ENCODE measurements at regions not wholly inside any gene's neighbourhood (a gene's known extent, or its start where the extent isn't known, plus 50 kb on each side); places are given as distances from the start of the nearest gene placed in this dataset.
A peak's percentile ranks its signal among the peaks of the same experiment; 100 is the strongest.

DNA sequence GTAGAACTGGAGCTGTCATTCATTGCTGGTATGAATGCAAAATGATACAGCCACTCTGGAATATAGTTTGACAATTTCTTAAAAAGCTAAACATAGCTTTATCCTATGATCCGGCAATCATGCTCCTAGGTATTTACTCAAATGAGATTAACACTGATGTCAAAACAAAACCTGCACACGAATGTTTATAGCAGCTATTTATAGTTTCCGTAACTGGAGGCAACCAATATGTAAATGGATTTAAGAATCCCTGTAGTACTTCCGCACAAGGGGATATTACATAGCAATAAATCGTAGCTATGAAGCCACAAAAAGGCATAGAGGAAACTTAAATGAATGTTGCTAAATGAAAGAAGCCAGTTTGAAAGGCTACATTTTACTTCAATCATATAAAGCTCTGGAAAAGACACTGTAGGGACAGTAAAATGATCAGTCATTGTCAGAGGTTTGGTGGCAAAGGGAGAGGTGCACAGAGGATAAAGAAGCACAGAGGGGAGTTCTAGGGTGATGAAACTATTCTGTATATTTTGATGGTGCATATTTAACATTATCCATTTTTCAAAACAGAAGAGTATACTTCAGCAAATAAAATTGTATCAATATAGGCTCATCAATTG is 1893.0 kb upstream of the PCDH20 start:
- FAIRE-seq, result no peak
- H3K27me3 ChIP-seq, result no peaks in the 10 kb centered on the region

DNA sequence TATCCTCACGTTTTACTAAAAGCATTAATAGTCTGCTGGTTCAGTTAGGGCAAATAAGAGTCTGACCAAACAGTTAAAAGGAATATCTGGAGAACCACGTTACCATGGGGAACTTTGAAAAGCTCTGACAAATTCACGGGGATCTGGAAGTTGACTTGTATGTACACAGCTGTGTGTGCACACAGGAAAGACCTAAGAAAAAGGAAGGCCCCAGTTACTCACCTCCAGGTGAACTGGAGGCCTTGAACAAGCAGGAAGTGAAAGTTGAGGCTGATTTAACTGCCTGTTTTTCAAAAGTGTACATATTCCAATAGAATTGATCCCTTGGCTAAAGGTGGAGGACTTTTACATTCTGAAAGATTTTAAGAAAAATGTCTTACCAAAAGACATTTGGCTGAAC is 1891.6 kb upstream of the PCDH20 start:
- intact Hi-C loops (cut with DNase I), result no loop called here
- peak in 3 of 6 donors; percentile 20 to 44 (median 40) for DNase-seq
- H3K27ac ChIP-seq, result no peak overlapping the region
- FAIRE-seq, result no peak
- H3K4me1 ChIP-seq, result peaks cover 0 to 9% (median 5%) of the 10 kb centered on the region in 3 donors
- ATAC-seq, result peak; percentile 88 to 97 (median 90)
- TF ChIP-seq, protein P1, sequence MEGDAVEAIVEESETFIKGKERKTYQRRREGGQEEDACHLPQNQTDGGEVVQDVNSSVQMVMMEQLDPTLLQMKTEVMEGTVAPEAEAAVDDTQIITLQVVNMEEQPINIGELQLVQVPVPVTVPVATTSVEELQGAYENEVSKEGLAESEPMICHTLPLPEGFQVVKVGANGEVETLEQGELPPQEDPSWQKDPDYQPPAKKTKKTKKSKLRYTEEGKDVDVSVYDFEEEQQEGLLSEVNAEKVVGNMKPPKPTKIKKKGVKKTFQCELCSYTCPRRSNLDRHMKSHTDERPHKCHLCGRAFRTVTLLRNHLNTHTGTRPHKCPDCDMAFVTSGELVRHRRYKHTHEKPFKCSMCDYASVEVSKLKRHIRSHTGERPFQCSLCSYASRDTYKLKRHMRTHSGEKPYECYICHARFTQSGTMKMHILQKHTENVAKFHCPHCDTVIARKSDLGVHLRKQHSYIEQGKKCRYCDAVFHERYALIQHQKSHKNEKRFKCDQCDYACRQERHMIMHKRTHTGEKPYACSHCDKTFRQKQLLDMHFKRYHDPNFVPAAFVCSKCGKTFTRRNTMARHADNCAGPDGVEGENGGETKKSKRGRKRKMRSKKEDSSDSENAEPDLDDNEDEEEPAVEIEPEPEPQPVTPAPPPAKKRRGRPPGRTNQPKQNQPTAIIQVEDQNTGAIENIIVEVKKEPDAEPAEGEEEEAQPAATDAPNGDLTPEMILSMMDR (IDR thresholded peaks at IDR 0.05), result no peak
- no peaks in the 10 kb centered on the region for H3K36me3 ChIP-seq
- no peak overlapping the region for H3K4me3 ChIP-seq
- no peaks in the 10 kb centered on the region for H3K9me3 ChIP-seq
- 18 to 23% methylated on average over 3 of the region's 3 CpGs for WGBS, 2 donors
- no peaks in the 10 kb centered on the region for H3K27me3 ChIP-seq

More for the DNA sequence above, 1893.0 kb upstream of the PCDH20 start:
- H3K27ac ChIP-seq, result no peak overlapping the region
- no peak overlapping the region for H3K4me3 ChIP-seq
- intact Hi-C loops (cut with DNase I), result no loop called here
- no peaks in the 10 kb centered on the region for H3K9me3 ChIP-seq
- DNase-seq, result no peak
- TF ChIP-seq, protein P1 (IDR thresholded peaks at IDR 0.05), result no peak
- no peaks in the 10 kb centered on the region for H3K36me3 ChIP-seq
- ATAC-seq, result no peak
- H3K4me1 ChIP-seq, result peaks cover 0 to 9% (median 5%) of the 10 kb centered on the region in 3 donors
- 53 to 57% methylated on average over 5 of the region's 5 CpGs for WGBS, 2 donors

DNA sequence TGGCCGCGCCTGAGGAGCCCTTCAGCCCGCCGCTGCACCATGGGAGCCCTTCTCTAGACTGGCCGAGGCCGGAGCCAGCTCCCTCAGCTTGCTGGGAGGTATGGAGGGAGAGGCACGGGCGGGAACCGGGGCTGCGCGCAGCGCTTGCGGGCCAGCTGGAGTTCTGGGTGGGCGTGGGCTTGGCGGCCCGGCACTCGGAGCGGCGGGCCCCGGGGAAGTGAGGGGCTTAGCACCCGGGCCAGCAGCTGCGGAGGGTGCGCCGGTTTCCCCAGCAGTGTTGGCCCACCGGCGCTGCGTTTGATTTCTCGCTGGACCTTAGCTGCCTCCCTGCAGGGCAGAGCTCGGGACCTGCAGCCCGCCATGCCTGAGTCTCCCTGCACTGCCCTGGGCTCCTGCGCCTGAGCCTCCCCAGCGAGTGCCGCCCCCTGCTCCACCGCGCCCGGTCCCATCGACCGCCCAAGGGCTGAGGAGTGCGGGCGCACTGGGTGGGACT is 1890.0 kb upstream of the PCDH20 start:
- Histone ChIP-seq H3K27me3 (no peaks in the 10 kb centered on the region), H3K4me1 (peaks cover 0 to 9% (median 5%) of the 10 kb centered on the region in 3 donors), H3K4me3 (no peak overlapping the region), H3K9me3 (no peaks in the 10 kb centered on the region), H3K27ac (no peak overlapping the region), H3K36me3 (no peaks in the 10 kb centered on the region)
- FAIRE-seq, result no peak
- peak in 3 of 6 donors; percentile 17 to 72 (median 55) for DNase-seq
- ATAC-seq, result no peak
- WGBS, 2 donors, result 95 to 98% methylated on average over 37 to 40 of the region's 40 CpGs
- TF ChIP-seq, protein P1 (IDR thresholded peaks at IDR 0.05), result no peak
- intact Hi-C loops (cut with DNase I), result no loop called here

DNA sequence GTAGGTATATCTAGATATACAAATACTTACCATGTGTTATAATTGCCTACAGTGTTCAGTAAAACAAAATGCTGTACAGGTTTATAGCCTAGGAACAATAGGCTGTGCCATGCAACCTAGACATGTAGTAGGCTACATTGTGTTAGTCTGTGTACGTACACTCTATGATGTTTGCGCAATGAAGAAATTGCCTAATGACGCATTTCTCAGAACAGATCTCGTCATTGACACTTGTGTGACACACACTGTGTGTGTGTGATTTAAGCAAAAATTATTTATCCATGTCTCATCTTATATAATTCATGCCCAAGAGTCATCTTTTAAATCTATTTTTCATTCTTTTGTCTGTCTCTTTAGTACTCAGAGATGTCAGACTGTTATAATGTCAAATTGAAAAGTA is 1888.8 kb upstream of the PCDH20 start:
- Histone ChIP-seq H3K9me3 (no peaks in the 10 kb centered on the region), H3K36me3 (no peaks in the 10 kb centered on the region), H3K27ac (no peak overlapping the region), H3K4me3 (no peak overlapping the region), H3K4me1 (peaks cover 0 to 9% (median 5%) of the 10 kb centered on the region in 3 donors), H3K27me3 (no peaks in the 10 kb centered on the region)
- TF ChIP-seq, protein P1 (IDR thresholded peaks at IDR 0.05), result no peak
- DNase-seq, result no peak
- ATAC-seq, result no peak
- WGBS, 2 donors, result 92 to 97% methylated on average over 4 of the region's 4 CpGs
- intact Hi-C loops (cut with DNase I), result no loop called here
- FAIRE-seq, result no peak

DNA sequence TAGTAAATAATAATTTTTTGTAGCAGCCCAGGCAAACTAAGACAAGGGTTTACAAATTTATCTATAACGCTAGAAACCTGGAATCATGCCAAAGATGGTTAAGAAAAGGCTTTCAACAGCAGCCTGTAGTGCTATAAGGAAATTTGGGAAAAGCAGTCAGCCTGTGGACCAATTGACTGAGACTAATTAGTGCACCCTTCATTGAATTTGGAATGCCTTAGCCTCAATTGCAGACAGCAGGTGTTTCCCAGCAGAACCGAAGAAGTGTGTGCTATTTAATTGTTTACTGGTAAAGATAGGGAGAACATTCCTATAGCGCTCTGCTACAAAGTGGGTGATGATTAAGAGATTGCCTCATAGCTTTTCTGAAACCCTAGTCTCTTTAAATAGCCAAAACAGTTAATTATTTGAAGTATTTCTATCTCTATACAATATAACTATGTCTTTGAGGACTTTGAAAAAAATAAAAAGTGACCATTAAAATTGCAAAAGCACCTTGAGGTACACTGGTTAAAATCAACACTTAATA is 1884.3 kb upstream of the PCDH20 start:
- FAIRE-seq (no peak), DNase-seq (no peak)

More for the DNA sequence above, 1884.3 kb upstream of the PCDH20 start:
- Histone ChIP-seq H3K4me1 (no peaks in the 10 kb centered on the region), H3K4me3 (no peak overlapping the region), H3K27me3 (no peaks in the 10 kb centered on the region), H3K27ac (no peak overlapping the region), H3K9me3 (no peaks in the 10 kb centered on the region), H3K36me3 (no peaks in the 10 kb centered on the region)
- WGBS, 2 donors, result 31 to 36% methylated on average over 3 of the region's 3 CpGs
- ATAC-seq, result no peak
- TF ChIP-seq, protein P1 (IDR thresholded peaks at IDR 0.05), result no peak
- intact Hi-C loops (cut with DNase I), result no loop called here

All from pancreas (tissue), 10 donors.